Mesendoderm (in vitro differentiated cells): ENCODE measurements at regions not wholly inside any gene's neighbourhood (a gene's known extent, or its start where the extent isn't known, plus 50 kb on each side); places are given as distances from the start of the nearest gene placed in this dataset.
"Not testable (repeated sequence)": the region's sequence is repeated elsewhere in the genome, so short reads cannot be mapped to it uniquely, and the experiment has no call there.

Source experiments
- DNase-seq: peaks from one replicate; pipeline ENCODE4 v3.0.0; 2013
- H2AK5ac ChIP-seq: 2 replicates; pipeline ENCODE4 v1.6.1; 2013; ENCODE audit warnings: low read length, inconsistent platforms
- H2BK120ac ChIP-seq: 2 replicates; pipeline ENCODE4 v1.6.1; 2013; ENCODE audit warnings: low read depth, mild to moderate bottlenecking, low read length, moderate library complexity, mixed read lengths
- H2BK15ac ChIP-seq: replicated peaks from 2 replicates; pipeline ENCODE4 v1.6.1; 2013; ENCODE audit warnings: low read depth, mild to moderate bottlenecking, moderate library complexity
- H2BK5ac ChIP-seq: 2 replicates; pipeline ENCODE4 v1.6.1; 2013; ENCODE audit warnings: low read length, inconsistent platforms
- H3K18ac ChIP-seq: 2 replicates; pipeline ENCODE4 v1.6.1; 2013; ENCODE audit warnings: mild to moderate bottlenecking, low read length, mixed read lengths
- H3K23ac ChIP-seq: one replicate; pipeline ENCODE4 v1.6.1; 2013; ENCODE audit warnings: low read length
- H3K27ac ChIP-seq: 2 replicates; pipeline ENCODE4 v1.5.1; 2013; ENCODE audit warnings: low read depth, mild to moderate bottlenecking, inconsistent platforms, low read length, moderate library complexity
- H3K27me3 ChIP-seq: 2 replicates; pipeline ENCODE4 v1.6.1; 2013; ENCODE audit warnings: low read length, control low read depth, mild to moderate bottlenecking, inconsistent platforms; ENCODE audit not compliant: insufficient read depth, poor library complexity
- H3K36me3 ChIP-seq: 2 replicates; pipeline ENCODE4 v1.6.1; 2013; ENCODE audit warnings: low read length, inconsistent platforms; ENCODE audit not compliant: control insufficient read depth, insufficient read depth
- H3K4ac ChIP-seq: one replicate; pipeline ENCODE4 v1.6.1; 2013; ENCODE audit warnings: low read depth, mild to moderate bottlenecking, low read length, moderate library complexity
- H3K4me1 ChIP-seq: 2 replicates; pipeline ENCODE4 v1.6.1; 2013; ENCODE audit warnings: low read depth, low read length, inconsistent platforms; ENCODE audit not compliant: control insufficient read depth
- H3K4me2 ChIP-seq: 2 replicates; pipeline ENCODE4 v1.6.1; 2013; ENCODE audit warnings: low read length
- H3K4me3 ChIP-seq: 2 replicates; pipeline ENCODE4 v1.5.1; 2013; ENCODE audit warnings: mild to moderate bottlenecking, low read length
- H3K56ac ChIP-seq: one replicate; pipeline ENCODE4 v1.6.1; 2013; ENCODE audit warnings: low read length
- H3K79me1 ChIP-seq: 2 replicates; pipeline ENCODE4 v1.6.1; 2013; ENCODE audit warnings: low read length, inconsistent platforms
- H3K79me2 ChIP-seq: 2 replicates; pipeline ENCODE4 v1.6.1; 2013; ENCODE audit warnings: mild to moderate bottlenecking, low read length; ENCODE audit not compliant: control insufficient read depth, insufficient read depth
- H3K9ac ChIP-seq: 2 replicates; pipeline ENCODE4 v1.6.1; 2013; ENCODE audit warnings: low read length, inconsistent platforms
- H4K5ac ChIP-seq: one replicate; pipeline ENCODE4 v1.6.1; 2013; ENCODE audit warnings: low read length
- H4K8ac ChIP-seq: one replicate; pipeline ENCODE4 v1.6.1; 2013; ENCODE audit warnings: low read depth, mild to moderate bottlenecking, control low read depth, low read length, moderate library complexity
- WGBS: extraction: QIAGEN DNeasy Blood & Tissue Kit; methylation state at CpG from one replicate; pipeline ENCODE4 v1.1.7; 2013; ENCODE audit warnings: low lambda C conversion rate, missing lambda C conversion rate; ENCODE audit not compliant: insufficient coverage; ENCODE audit errors: extremely low coverage; 5-methylcytosine and 5-hydroxymethylcytosine counted together

DNA sequence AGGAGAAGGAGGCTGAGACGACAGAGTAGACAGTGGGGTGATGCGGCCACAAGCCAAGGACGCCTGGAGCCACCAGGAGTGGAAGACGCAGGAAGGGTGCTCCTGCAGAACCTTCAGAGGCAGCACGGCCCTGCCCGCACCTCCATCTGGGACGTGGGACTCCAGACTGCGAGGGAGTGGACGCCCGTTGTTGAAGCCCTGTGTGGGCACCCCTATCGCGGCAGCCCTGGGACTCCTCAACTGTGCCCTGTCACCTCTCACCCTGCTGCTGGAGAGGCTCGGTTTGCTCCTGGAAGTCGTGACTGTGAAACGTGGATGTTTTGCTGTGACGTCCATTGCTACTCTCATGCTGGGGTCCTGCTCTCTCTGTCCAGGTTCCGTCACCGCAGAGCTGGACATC, 100.6 kb upstream of the LRPAP1 start:
- DNase-seq, H3K4me3 ChIP-seq, H3K9ac ChIP-seq, H4K8ac ChIP-seq, H3K4me2 ChIP-seq, H3K79me2 ChIP-seq, H3K18ac ChIP-seq, H3K23ac ChIP-seq, H3K36me3 ChIP-seq, H3K27ac ChIP-seq, H3K56ac ChIP-seq, H3K4me1 ChIP-seq, H2AK5ac ChIP-seq, H3K27me3 ChIP-seq, H4K5ac ChIP-seq, H2BK120ac ChIP-seq, H3K4ac ChIP-seq, H3K79me1 ChIP-seq, H2BK15ac ChIP-seq, H2BK5ac ChIP-seq: not testable (repeated sequence)
- no CpG with 5 or more reads among the region's 18 CpGs for WGBS

GRCh38 chr4:3631544-3632266, 99.5 kb upstream of the LRPAP1 start:
- not testable (repeated sequence) for H3K4me2 ChIP-seq, H3K79me2 ChIP-seq, H2AK5ac ChIP-seq, H4K5ac ChIP-seq, H4K8ac ChIP-seq, H3K4me3 ChIP-seq, H3K27ac ChIP-seq, H3K4ac ChIP-seq, H3K79me1 ChIP-seq, H3K36me3 ChIP-seq, H2BK120ac ChIP-seq, H3K27me3 ChIP-seq, H2BK15ac ChIP-seq, H3K56ac ChIP-seq, H3K18ac ChIP-seq, H3K23ac ChIP-seq, H3K9ac ChIP-seq, H2BK5ac ChIP-seq, DNase-seq, H3K4me1 ChIP-seq
- WGBS: no CpG with 5 or more reads among the region's 21 CpGs

DNA sequence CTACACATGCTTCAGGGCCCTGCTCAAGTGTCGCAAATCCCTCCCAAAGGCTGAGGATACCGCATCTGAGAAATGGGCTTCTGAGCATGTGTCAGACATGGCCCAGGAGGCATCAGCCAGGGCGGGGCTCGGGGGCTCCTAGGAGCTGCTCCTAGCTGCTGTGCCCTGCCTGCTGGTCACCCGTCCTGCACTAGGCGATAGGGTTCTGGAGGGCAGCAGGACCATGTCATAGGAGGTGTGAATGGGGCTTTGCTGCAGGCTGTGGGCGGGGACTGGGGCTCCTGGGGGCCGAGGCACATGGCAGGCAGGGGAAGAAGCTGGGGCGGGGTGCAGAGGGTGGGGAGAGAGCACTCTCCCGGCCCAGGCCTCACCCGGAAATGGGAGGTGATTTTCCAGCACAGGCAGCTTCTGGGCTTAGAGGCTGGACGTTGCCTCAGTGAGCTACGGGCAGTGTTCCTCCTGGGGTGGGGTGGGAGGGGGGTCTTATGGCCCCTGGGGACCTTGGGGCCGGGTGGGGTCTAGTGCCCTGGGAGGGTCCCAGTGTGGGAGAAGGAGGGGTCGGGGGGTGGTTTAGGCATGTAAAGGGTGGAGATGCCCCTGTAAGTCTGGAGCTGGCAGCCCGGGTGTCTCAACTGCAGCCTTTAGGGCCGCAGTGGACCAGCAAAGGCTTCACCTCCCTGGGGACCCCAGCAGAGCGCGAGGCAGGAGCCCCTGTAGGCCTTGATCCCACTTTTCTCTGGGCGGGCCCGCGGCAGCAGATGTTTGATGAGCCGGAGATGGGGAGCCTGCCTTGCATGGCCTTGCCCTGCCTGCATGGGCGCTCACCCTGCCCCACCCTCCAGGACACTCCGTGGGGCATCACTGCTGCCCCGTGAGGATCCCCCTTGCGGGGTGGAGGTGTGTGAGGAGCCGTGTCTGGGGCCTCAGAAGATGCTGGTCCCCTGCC, 98.6 kb upstream of the LRPAP1 start:
- peak; percentile 14 for DNase-seq
- no peak overlapping the region for H3K4me3 ChIP-seq
- no peaks in the 10 kb centered on the region for H3K79me1 ChIP-seq
- H3K79me2 ChIP-seq: no peaks in the 10 kb centered on the region
- no peak overlapping the region for H3K4me2 ChIP-seq
- no CpG with 5 or more reads among the region's 28 CpGs for WGBS
- H3K36me3 ChIP-seq: no peaks in the 10 kb centered on the region
- H3K4me1 ChIP-seq: no peaks in the 10 kb centered on the region
- no peak overlapping the region for H2AK5ac ChIP-seq
- H3K23ac ChIP-seq: no peak overlapping the region
- no peak overlapping the region for H3K27ac ChIP-seq
- no peak overlapping the region for H4K5ac ChIP-seq
- no peaks in the 10 kb centered on the region for H3K27me3 ChIP-seq
- no peak overlapping the region for H3K9ac ChIP-seq
- H2BK5ac ChIP-seq: no peak overlapping the region
- H3K18ac ChIP-seq: no peak overlapping the region
- H3K56ac ChIP-seq: no peak overlapping the region
- no peak overlapping the region for H2BK15ac ChIP-seq
- no peak overlapping the region for H4K8ac ChIP-seq
- H3K4ac ChIP-seq: no peak overlapping the region
- H2BK120ac ChIP-seq: no peak overlapping the region

- no peak overlapping the region for H4K5ac ChIP-seq
- no peak overlapping the region for H2AK5ac ChIP-seq
- H3K27ac ChIP-seq: no peak overlapping the region
- no peak overlapping the region for H2BK5ac ChIP-seq
- H3K56ac ChIP-seq: no peak overlapping the region
- H4K8ac ChIP-seq: no peak overlapping the region
- no peak overlapping the region for H2BK120ac ChIP-seq
- no peak overlapping the region for H3K4me3 ChIP-seq
- H2BK15ac ChIP-seq: no peak overlapping the region
- no peak overlapping the region for H3K4ac ChIP-seq
- H3K79me2 ChIP-seq: no peaks in the 10 kb centered on the region
- WGBS: no CpG with 5 or more reads among the region's 11 CpGs
- no peaks in the 10 kb centered on the region for H3K4me1 ChIP-seq
- H3K9ac ChIP-seq: no peak overlapping the region
- no peaks in the 10 kb centered on the region for H3K36me3 ChIP-seq
- DNase-seq: no peak
- H3K79me1 ChIP-seq: no peaks in the 10 kb centered on the region
- no peaks in the 10 kb centered on the region for H3K27me3 ChIP-seq
- no peak overlapping the region for H3K23ac ChIP-seq
- no peak overlapping the region for H3K4me2 ChIP-seq
- H3K18ac ChIP-seq: no peak overlapping the region
Observed at GRCh38 chr4:3630136-3630597, 97.9 kb upstream of the LRPAP1 start.

DNA sequence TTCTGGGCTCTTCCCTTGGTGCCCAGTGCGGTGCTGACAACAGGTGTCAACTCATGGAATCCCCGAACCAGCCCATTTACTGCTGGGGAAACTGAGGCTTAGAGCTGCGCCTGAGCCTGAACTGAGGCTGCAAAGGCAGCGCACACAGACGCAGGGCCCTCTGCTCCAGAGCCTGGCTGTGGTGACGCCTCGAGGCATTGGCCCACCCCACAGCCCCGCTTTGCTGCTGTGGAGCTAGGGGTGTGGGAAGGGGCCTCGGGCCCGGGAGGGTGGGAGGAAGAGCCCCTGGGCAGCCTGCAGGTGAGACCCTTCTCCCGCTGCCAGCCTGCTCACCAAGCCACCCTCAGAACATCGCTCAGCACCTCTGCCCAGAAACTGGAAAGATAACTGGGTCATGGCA, 97.4 kb upstream of the LRPAP1 start:
- no peak overlapping the region for H2BK5ac ChIP-seq
- no peaks in the 10 kb centered on the region for H3K79me1 ChIP-seq
- no peak overlapping the region for H3K4me3 ChIP-seq
- no peak overlapping the region for H3K18ac ChIP-seq
- no peak for DNase-seq
- no peak overlapping the region for H2BK120ac ChIP-seq
- H2AK5ac ChIP-seq: no peak overlapping the region
- no peak overlapping the region for H4K5ac ChIP-seq
- no peak overlapping the region for H3K4me2 ChIP-seq
- no CpG with 5 or more reads among the region's 12 CpGs for WGBS
- H3K56ac ChIP-seq: no peak overlapping the region
- H2BK15ac ChIP-seq: no peak overlapping the region
- no peak overlapping the region for H4K8ac ChIP-seq
- no peaks in the 10 kb centered on the region for H3K27me3 ChIP-seq
- H3K36me3 ChIP-seq: no peaks in the 10 kb centered on the region
- H3K79me2 ChIP-seq: no peaks in the 10 kb centered on the region
- no peak overlapping the region for H3K23ac ChIP-seq
- H3K9ac ChIP-seq: no peak overlapping the region
- no peaks in the 10 kb centered on the region for H3K4me1 ChIP-seq
- H3K4ac ChIP-seq: no peak overlapping the region
- H3K27ac ChIP-seq: no peak overlapping the region
